Subcutaneous abdominal adipose tissue (tissue), 5 donors: ENCODE measurements at regions not wholly inside any gene's neighbourhood (a gene's known extent, or its start where the extent isn't known, plus 50 kb on each side); places are given as distances from the start of the nearest gene placed in this dataset.

Experiments used
- H3K27ac ChIP-seq: one replicate; pipeline ENCODE4 v1.7.0; 2013; ENCODE audit warnings: low read depth, mild to moderate bottlenecking, inconsistent platforms, low read length, moderate library complexity
- H3K27me3 ChIP-seq, 5 donors: one replicate each; pipeline ENCODE4 v1.7.0; 2013; ENCODE audit warnings: low read length in 5 of 5, inconsistent platforms in 1 of 5; ENCODE audit not compliant: control insufficient read depth in 5 of 5, insufficient read depth in 4 of 5
- H3K36me3 ChIP-seq, 5 donors: one replicate each; pipeline ENCODE4 v1.7.0; 2013; ENCODE audit warnings: low read length in 5 of 5; ENCODE audit not compliant: control insufficient read depth in 5 of 5, insufficient read depth in 5 of 5
- H3K4me1 ChIP-seq, 5 donors: one replicate each; pipeline ENCODE4 v1.7.0; 2013; ENCODE audit warnings: low read length in 5 of 5, mild to moderate bottlenecking in 3 of 5, moderate library complexity in 1 of 5; ENCODE audit not compliant: control insufficient read depth in 5 of 5, insufficient read depth in 5 of 5
- H3K4me3 ChIP-seq, 5 donors: one replicate each; pipeline ENCODE4 v1.7.0; 2013; ENCODE audit warnings: low read length in 5 of 5, low read depth in 1 of 5
- H3K9ac ChIP-seq, 5 donors: one replicate each; pipeline ENCODE4 v1.7.0; 2013; ENCODE audit warnings: low read length in 5 of 5, mild to moderate bottlenecking in 4 of 5, moderate library complexity in 3 of 5
- H3K9me3 ChIP-seq, 5 donors: one replicate each; pipeline ENCODE4 v1.7.0; 2013; ENCODE audit warnings: low read length in 5 of 5; ENCODE audit not compliant: control insufficient read depth in 5 of 5
- donor health status: healthy.
- donor health status: healthy.
- donor health status: healthy.
- donor health status: healthy.
- donor health status: healthy.

- H3K4me3 ChIP-seq: no peak overlapping the region
- H3K9me3 ChIP-seq: no peaks in the 10 kb centered on the region
- no peaks in the 10 kb centered on the region for H3K36me3 ChIP-seq
- H3K27me3 ChIP-seq: peaks cover 0 to 3% (median 0%) of the 10 kb centered on the region in 5 donors
- H3K27ac ChIP-seq: no peak overlapping the region
- no peaks in the 10 kb centered on the region for H3K4me1 ChIP-seq
- no peak overlapping the region for H3K9ac ChIP-seq
Observed at GRCh38 chr3:76694063-76694462, 345.8 kb upstream of the ROBO2 start.

- Histone ChIP-seq H3K4me1 (no peaks in the 10 kb centered on the region), H3K27ac (no peak overlapping the region), H3K27me3 (peaks cover 0 to 3% (median 0%) of the 10 kb centered on the region in 5 donors), H3K36me3 (no peaks in the 10 kb centered on the region), H3K9me3 (no peaks in the 10 kb centered on the region), H3K9ac (no peak overlapping the region), H3K4me3 (no peak overlapping the region)
Observed at GRCh38 chr3:76698136-76698706, 341.7 kb upstream of the ROBO2 start.

GRCh38 chr3:76699846-76700245 is 340.1 kb upstream of the ROBO2 start:
- no peaks in the 10 kb centered on the region for H3K4me1 ChIP-seq
- no peaks in the 10 kb centered on the region for H3K9me3 ChIP-seq
- no peak overlapping the region for H3K27ac ChIP-seq
- H3K27me3 ChIP-seq: peaks cover 0 to 3% (median 0%) of the 10 kb centered on the region in 5 donors
- no peak overlapping the region for H3K4me3 ChIP-seq
- no peak overlapping the region for H3K9ac ChIP-seq
- H3K36me3 ChIP-seq: no peaks in the 10 kb centered on the region

- no peak overlapping the region for H3K27ac ChIP-seq
- H3K9me3 ChIP-seq: no peaks in the 10 kb centered on the region
- H3K4me3 ChIP-seq: no peak overlapping the region
- H3K27me3 ChIP-seq: peaks cover 0 to 3% (median 0%) of the 10 kb centered on the region in 5 donors
- H3K36me3 ChIP-seq: no peaks in the 10 kb centered on the region
- no peaks in the 10 kb centered on the region for H3K4me1 ChIP-seq
- no peak overlapping the region for H3K9ac ChIP-seq
Observed at GRCh38 chr3:76700323-76700722, 339.6 kb upstream of the ROBO2 start.

GRCh38 chr3:76702676-76703075 is 337.2 kb upstream of the ROBO2 start:
- Histone ChIP-seq H3K27me3 (peaks cover 0 to 3% (median 0%) of the 10 kb centered on the region in 5 donors), H3K4me1 (no peaks in the 10 kb centered on the region), H3K4me3 (no peak overlapping the region), H3K27ac (no peak overlapping the region), H3K36me3 (no peaks in the 10 kb centered on the region), H3K9me3 (no peaks in the 10 kb centered on the region), H3K9ac (no peak overlapping the region)

- no peak overlapping the region for H3K27ac ChIP-seq
- no peaks in the 10 kb centered on the region for H3K9me3 ChIP-seq
- no peaks in the 10 kb centered on the region for H3K27me3 ChIP-seq
- no peak overlapping the region for H3K4me3 ChIP-seq
- H3K36me3 ChIP-seq: no peaks in the 10 kb centered on the region
- H3K4me1 ChIP-seq: no peaks in the 10 kb centered on the region
- H3K9ac ChIP-seq: no peak overlapping the region
Observed at GRCh38 chr3:76715426-76715825, 324.5 kb upstream of the ROBO2 start.

- Histone ChIP-seq H3K36me3 (no peaks in the 10 kb centered on the region), H3K27ac (no peak overlapping the region), H3K9ac (no peak overlapping the region), H3K4me3 (no peak overlapping the region), H3K9me3 (no peaks in the 10 kb centered on the region), H3K4me1 (no peaks in the 10 kb centered on the region), H3K27me3 (no peaks in the 10 kb centered on the region)
Observed at GRCh38 chr3:76723366-76723765, 316.5 kb upstream of the ROBO2 start.

- no peak overlapping the region for H3K4me3 ChIP-seq
- H3K9ac ChIP-seq: no peak overlapping the region
- no peaks in the 10 kb centered on the region for H3K36me3 ChIP-seq
Observed at GRCh38 chr3:76724075-76724474, 315.8 kb upstream of the ROBO2 start.

GRCh38 chr3:76724706-76725105 is 315.2 kb upstream of the ROBO2 start:
- Histone ChIP-seq H3K4me1 (no peaks in the 10 kb centered on the region), H3K36me3 (no peaks in the 10 kb centered on the region), H3K27ac (no peak overlapping the region), H3K4me3 (no peak overlapping the region), H3K9me3 (no peaks in the 10 kb centered on the region), H3K9ac (no peak overlapping the region), H3K27me3 (no peaks in the 10 kb centered on the region)

More at GRCh38 chr3:76724075-76724474, 315.8 kb upstream of the ROBO2 start:
- Histone ChIP-seq H3K4me1 (no peaks in the 10 kb centered on the region), H3K27ac (no peak overlapping the region), H3K9me3 (no peaks in the 10 kb centered on the region), H3K27me3 (no peaks in the 10 kb centered on the region)

GRCh38 chr3:76726034-76726433 is 313.9 kb upstream of the ROBO2 start:
- no peak overlapping the region for H3K27ac ChIP-seq
- H3K9ac ChIP-seq: no peak overlapping the region
- H3K4me3 ChIP-seq: no peak overlapping the region

GRCh38 chr3:76728426-76728825 is 311.5 kb upstream of the ROBO2 start:
- H3K4me3 ChIP-seq: no peak overlapping the region
- H3K27me3 ChIP-seq: no peaks in the 10 kb centered on the region
- H3K9ac ChIP-seq: no peak overlapping the region
- H3K27ac ChIP-seq: no peak overlapping the region
- no peaks in the 10 kb centered on the region for H3K4me1 ChIP-seq
- no peaks in the 10 kb centered on the region for H3K36me3 ChIP-seq
- H3K9me3 ChIP-seq: no peaks in the 10 kb centered on the region

More at GRCh38 chr3:76726034-76726433, 313.9 kb upstream of the ROBO2 start:
- Histone ChIP-seq H3K27me3 (no peaks in the 10 kb centered on the region), H3K36me3 (no peaks in the 10 kb centered on the region), H3K4me1 (no peaks in the 10 kb centered on the region), H3K9me3 (no peaks in the 10 kb centered on the region)
